GM12878 (cell line): ENCODE measurements at regions not wholly inside any gene's neighbourhood (a gene's known extent, or its start where the extent isn't known, plus 50 kb on each side); places are given as distances from the start of the nearest gene placed in this dataset.

Source experiments
- ATF7 ChIP-seq: fragments of 450-650 bp; IDR thresholded peaks from 2 replicates; pipeline ENCODE4 v1.6.1; 2016; ENCODE audit warnings: low read depth, mild to moderate bottlenecking
- BHLHE40 ChIP-seq, 2 experiments: fragments of 450-650 bp in 1 of 2; IDR thresholded peaks; 2 replicates each; pipeline ENCODE4 v1.6.1; 2011 to 2017; ENCODE audit warnings: low read depth in 2 of 2, borderline replicate concordance in 1 of 2, improper control_type of control experiment in 1 of 2, low read length in 1 of 2, mild to moderate bottlenecking in 1 of 2
- ETV6 ChIP-seq, 2 experiments: fragments of 450-650 bp in 1 of 2; IDR thresholded peaks in 1 of 2; conservative IDR thresholded peaks in 1 of 2; 2 replicates each; pipeline ENCODE4 v1.6.1; 2014; ENCODE audit warnings: antibody characterized with exemption in 1 of 2, borderline replicate concordance in 1 of 2, low read depth in 1 of 2, mild to moderate bottlenecking in 1 of 2, moderate library complexity in 1 of 2
- GABPA ChIP-seq: IDR thresholded peaks from 2 replicates; pipeline ENCODE4 v1.6.1; 2014; ENCODE audit warnings: antibody characterized with exemption, low read depth, mild to moderate bottlenecking, inconsistent platforms
- HDAC2 ChIP-seq: fragments of 200-600 bp; sonication (generic); IDR thresholded peaks from 2 replicates; pipeline ENCODE4 v1.6.1; 2017
- POLR2A ChIP-seq: IDR thresholded peaks from 2 replicates; pipeline ENCODE4 v1.6.1; 2011; ENCODE audit warnings: low read depth, mild to moderate bottlenecking, low read length
- POLR2AphosphoS2 ChIP-seq: IDR thresholded peaks from 2 replicates; pipeline ENCODE4 v1.6.1; 2011; ENCODE audit warnings: low read depth, mild to moderate bottlenecking, low read length, improper control_type of control experiment, moderate library complexity
- POLR2AphosphoS5 ChIP-seq: IDR thresholded peaks from 2 replicates; pipeline ENCODE4 v1.6.1; 2011; ENCODE audit warnings: mild to moderate bottlenecking, low read length, inconsistent platforms
- ZNF24 ChIP-seq: fragments of 450-650 bp; IDR thresholded peaks from 2 replicates; pipeline ENCODE4 v1.6.1; 2017; ENCODE audit warnings: antibody characterized with exemption, mild to moderate bottlenecking
- TF ChIP-seq, protein P1 (sequence below), 3 experiments: IDR thresholded peaks in 2 of 3; conservative IDR thresholded peaks in 1 of 3; 2 replicates each; pipeline ENCODE4 v1.5.1; 2011; ENCODE audit warnings: low read depth in 3 of 3, low read length in 3 of 3, mild to moderate bottlenecking in 3 of 3, control low read depth in 2 of 3, moderate library complexity in 2 of 3, inconsistent platforms in 1 of 3, mixed read lengths in 1 of 3; ENCODE audit not compliant: control insufficient read depth in 2 of 3, insufficient read depth in 1 of 3; ENCODE audit errors: extremely low read depth in 1 of 3

DNA sequence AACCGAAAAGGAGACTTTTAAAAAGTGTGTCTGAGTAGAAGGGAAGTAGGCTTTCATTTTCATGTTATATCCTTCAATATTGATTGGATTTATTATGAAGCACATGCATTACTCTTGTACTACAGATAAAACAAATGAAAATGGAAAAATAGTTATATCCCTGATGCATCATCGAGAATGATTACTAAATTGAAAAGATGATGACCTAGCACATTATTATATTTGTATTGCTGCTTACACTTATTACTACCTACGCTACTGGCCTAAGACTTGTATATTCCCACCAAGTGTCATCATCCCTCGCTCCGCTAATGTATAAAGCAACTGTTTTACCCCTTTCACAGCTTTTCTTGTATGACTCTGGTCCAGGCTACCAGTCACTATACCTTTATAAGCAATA, 922.4 kb downstream of the DIPK2A start:
- TF ChIP-seq ATF7 (no peak), BHLHE40 (IDR thresholded peaks at IDR 0.05; ENCODE audit: borderline replicate concordance in 1 of 2, low read depth in 2 of 2, low read length in 1 of 2) (no peak), ETV6 (conservative IDR thresholded peaks at IDR 0.05 in 1 of 2, IDR thresholded peaks at IDR 0.05 in 1 of 2; ENCODE audit: borderline replicate concordance in 1 of 2, low read depth in 1 of 2) (no peak), GABPA (no peak), POLR2AphosphoS5 (no peak), ZNF24 (no peak), POLR2A (no peak), POLR2AphosphoS2 (no peak), HDAC2 (no peak)
- TF ChIP-seq, protein P1, sequence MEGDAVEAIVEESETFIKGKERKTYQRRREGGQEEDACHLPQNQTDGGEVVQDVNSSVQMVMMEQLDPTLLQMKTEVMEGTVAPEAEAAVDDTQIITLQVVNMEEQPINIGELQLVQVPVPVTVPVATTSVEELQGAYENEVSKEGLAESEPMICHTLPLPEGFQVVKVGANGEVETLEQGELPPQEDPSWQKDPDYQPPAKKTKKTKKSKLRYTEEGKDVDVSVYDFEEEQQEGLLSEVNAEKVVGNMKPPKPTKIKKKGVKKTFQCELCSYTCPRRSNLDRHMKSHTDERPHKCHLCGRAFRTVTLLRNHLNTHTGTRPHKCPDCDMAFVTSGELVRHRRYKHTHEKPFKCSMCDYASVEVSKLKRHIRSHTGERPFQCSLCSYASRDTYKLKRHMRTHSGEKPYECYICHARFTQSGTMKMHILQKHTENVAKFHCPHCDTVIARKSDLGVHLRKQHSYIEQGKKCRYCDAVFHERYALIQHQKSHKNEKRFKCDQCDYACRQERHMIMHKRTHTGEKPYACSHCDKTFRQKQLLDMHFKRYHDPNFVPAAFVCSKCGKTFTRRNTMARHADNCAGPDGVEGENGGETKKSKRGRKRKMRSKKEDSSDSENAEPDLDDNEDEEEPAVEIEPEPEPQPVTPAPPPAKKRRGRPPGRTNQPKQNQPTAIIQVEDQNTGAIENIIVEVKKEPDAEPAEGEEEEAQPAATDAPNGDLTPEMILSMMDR (IDR thresholded peaks at IDR 0.05 in 2 of 3, conservative IDR thresholded peaks at IDR 0.05 in 1 of 3; ENCODE audit: control insufficient read depth in 2 of 3, extremely low read depth in 1 of 3, insufficient read depth in 1 of 3, low read depth in 3 of 3, low read length in 3 of 3), result no peak
